ENCODE measurements at regions not wholly inside any gene's neighbourhood (a gene's known extent, or its start where the extent isn't known, plus 50 kb on each side); places are given as distances from the start of the nearest gene placed in this dataset.

GRCh38 chr1:172917972-172918371 lies 132.8 kb downstream of the TNFSF18 start:
- POLR2A ChIA-PET = no interaction called here
- Mint-ChIP-seq H3K36me3 (ENCODE audit: low read depth) (peaks cover 5% of the 10 kb centered on the region), H3K4me3 (no peak overlapping the region), H3K4me1 (ENCODE audit: low read depth) (no peaks in the 10 kb centered on the region), H3K27ac (no peak overlapping the region), H3K27me3 (no peaks in the 10 kb centered on the region), H3K9me3 (peaks cover 7% of the 10 kb centered on the region)
- no peak for DNase-seq
- intact Hi-C loops (cut with micrococcal nuclease) = no loop called here
- CTCF ChIA-PET = no interaction called here
- TF ChIP-seq CTCF (IDR thresholded peaks at IDR 0.05) = no peak
- ATAC-seq = no peak

GRCh38 chr1:172918478-172918877 lies 132.3 kb downstream of the TNFSF18 start:
- no peak for ATAC-seq
- no peak overlapping the region for H3K27ac Mint-ChIP-seq
- TF ChIP-seq CTCF (IDR thresholded peaks at IDR 0.05) = no peak
- no peak overlapping the region for H3K4me3 Mint-ChIP-seq
- no peak for DNase-seq
- CTCF ChIA-PET = no interaction called here
- H3K27me3 Mint-ChIP-seq = no peaks in the 10 kb centered on the region
- intact Hi-C loops (cut with micrococcal nuclease) = no loop called here
- peaks cover 1% of the 10 kb centered on the region for H3K36me3 Mint-ChIP-seq (ENCODE audit: low read depth)
- peaks cover 2% of the 10 kb centered on the region for H3K9me3 Mint-ChIP-seq
- no peaks in the 10 kb centered on the region for H3K4me1 Mint-ChIP-seq (ENCODE audit: low read depth)
- POLR2A ChIA-PET = no interaction called here

GRCh38 chr1:172926070-172926469 lies 124.7 kb downstream of the TNFSF18 start:
- H3K4me3 Mint-ChIP-seq = no peak overlapping the region
- DNase-seq = no peak
- ATAC-seq = no peak
- intact Hi-C loops (cut with micrococcal nuclease) = no loop called here
- no peaks in the 10 kb centered on the region for H3K36me3 Mint-ChIP-seq (ENCODE audit: low read depth)
- ChIA-PET POLR2A (no interaction called here), CTCF (no interaction called here)
- no peaks in the 10 kb centered on the region for H3K4me1 Mint-ChIP-seq (ENCODE audit: low read depth)
- no peak for TF ChIP-seq CTCF (IDR thresholded peaks at IDR 0.05)
- no peaks in the 10 kb centered on the region for H3K9me3 Mint-ChIP-seq
- H3K27ac Mint-ChIP-seq = no peak overlapping the region
- H3K27me3 Mint-ChIP-seq = no peaks in the 10 kb centered on the region

GRCh38 chr1:172928412-172928811 lies 122.3 kb downstream of the TNFSF18 start:
- DNase-seq (no peak), ATAC-seq (no peak)
- Mint-ChIP-seq H3K4me1 (ENCODE audit: low read depth) (peaks cover 8% of the 10 kb centered on the region), H3K9me3 (no peaks in the 10 kb centered on the region), H3K27me3 (no peaks in the 10 kb centered on the region), H3K27ac (no peak overlapping the region), H3K4me3 (no peak overlapping the region), H3K36me3 (ENCODE audit: low read depth) (no peaks in the 10 kb centered on the region)
- POLR2A ChIA-PET = interaction anchor here (0.6 kb wide), 1 partner anchor 1197 kb away, joined by 4 read pairs; no protein-coding TSS in a partner anchor
- CTCF ChIA-PET = interaction anchor here (0.6 to 1.4 kb wide), 3 partner anchors 12 to 923 kb away, joined by 3 read pairs; no protein-coding TSS in a partner anchor
- intact Hi-C loops (cut with micrococcal nuclease) = no loop called here
- TF ChIP-seq CTCF (IDR thresholded peaks at IDR 0.05) = no peak

- Mint-ChIP-seq H3K4me3 (no peak overlapping the region), H3K27ac (no peak overlapping the region), H3K9me3 (peaks cover 1% of the 10 kb centered on the region), H3K27me3 (no peaks in the 10 kb centered on the region), H3K4me1 (ENCODE audit: low read depth) (peaks cover 12% of the 10 kb centered on the region), H3K36me3 (ENCODE audit: low read depth) (no peaks in the 10 kb centered on the region)
- TF ChIP-seq CTCF (IDR thresholded peaks at IDR 0.05) = no peak
- CTCF ChIA-PET = interaction anchor here (1.4 kb wide), 1 partner anchor 150 kb away, joined by 3 read pairs; no protein-coding TSS in a partner anchor
- intact Hi-C loops (cut with micrococcal nuclease) = no loop called here
- DNase-seq (no peak), ATAC-seq (no peak)
- POLR2A ChIA-PET = interaction anchor here (0.6 kb wide), 1 partner anchor 1197 kb away, joined by 4 read pairs; no protein-coding TSS in a partner anchor
Measured at GRCh38 chr1:172929006-172929405, 121.7 kb downstream of the TNFSF18 start.
